ENCODE measurements at regions not wholly inside any gene's neighbourhood (a gene's known extent, or its start where the extent isn't known, plus 50 kb on each side); places are given as distances from the start of the nearest gene placed in this dataset.
A peak's percentile ranks its signal among the peaks of the same experiment; 100 is the strongest.

DNA sequence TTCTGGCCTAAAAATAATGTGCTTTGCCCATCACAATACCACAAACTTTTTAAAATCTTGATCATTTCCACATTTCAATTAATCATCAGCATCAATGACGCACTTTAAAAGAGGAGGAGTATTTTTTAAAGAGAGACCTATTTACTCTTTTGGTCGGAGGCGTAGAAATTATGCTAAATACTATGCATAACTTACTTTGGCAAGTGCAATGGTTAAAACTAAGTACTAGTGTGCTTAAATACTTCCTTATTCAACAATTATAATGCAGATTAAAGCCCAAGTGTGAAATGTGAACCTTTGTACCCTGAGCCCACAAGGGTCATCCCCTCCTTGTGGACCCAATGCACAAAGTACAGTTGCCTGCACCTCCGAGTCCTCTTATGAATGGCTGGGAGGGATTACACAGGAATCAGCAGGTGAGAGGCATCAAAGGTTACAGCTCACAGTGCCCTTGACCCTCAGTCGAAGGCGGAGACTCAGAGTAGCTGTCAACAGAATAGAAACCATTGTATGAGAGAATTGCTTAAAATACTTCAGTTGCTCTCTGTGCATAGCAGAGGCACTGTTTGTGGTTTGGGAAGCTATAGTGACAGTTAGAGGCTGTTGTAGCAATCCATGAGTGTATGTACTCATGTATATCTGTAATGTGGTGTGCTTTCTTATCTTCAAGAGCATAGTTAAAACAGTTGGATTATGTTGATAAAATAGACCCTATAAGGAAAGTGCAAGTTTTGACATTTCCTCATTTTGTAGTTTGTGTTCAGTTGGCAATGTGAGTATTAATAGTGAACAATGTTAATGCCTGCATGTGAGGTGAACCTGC lies 151.7 kb upstream of the ITGA4 start:
- DNase-seq: peak in 1 of 4 donors; percentile 14
- H3K9me3 ChIP-seq: no peaks in the 10 kb centered on the region
- H3K4me3 ChIP-seq: no peak overlapping the region
- peak overlapping the region in 1 of 2 donors; percentile 34 for H3K27ac ChIP-seq
- ATAC-seq: peak; percentile 87
- TF ChIP-seq, protein P1, sequence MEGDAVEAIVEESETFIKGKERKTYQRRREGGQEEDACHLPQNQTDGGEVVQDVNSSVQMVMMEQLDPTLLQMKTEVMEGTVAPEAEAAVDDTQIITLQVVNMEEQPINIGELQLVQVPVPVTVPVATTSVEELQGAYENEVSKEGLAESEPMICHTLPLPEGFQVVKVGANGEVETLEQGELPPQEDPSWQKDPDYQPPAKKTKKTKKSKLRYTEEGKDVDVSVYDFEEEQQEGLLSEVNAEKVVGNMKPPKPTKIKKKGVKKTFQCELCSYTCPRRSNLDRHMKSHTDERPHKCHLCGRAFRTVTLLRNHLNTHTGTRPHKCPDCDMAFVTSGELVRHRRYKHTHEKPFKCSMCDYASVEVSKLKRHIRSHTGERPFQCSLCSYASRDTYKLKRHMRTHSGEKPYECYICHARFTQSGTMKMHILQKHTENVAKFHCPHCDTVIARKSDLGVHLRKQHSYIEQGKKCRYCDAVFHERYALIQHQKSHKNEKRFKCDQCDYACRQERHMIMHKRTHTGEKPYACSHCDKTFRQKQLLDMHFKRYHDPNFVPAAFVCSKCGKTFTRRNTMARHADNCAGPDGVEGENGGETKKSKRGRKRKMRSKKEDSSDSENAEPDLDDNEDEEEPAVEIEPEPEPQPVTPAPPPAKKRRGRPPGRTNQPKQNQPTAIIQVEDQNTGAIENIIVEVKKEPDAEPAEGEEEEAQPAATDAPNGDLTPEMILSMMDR (IDR thresholded peaks at IDR 0.05): no peak
- no peaks in the 10 kb centered on the region for H3K36me3 ChIP-seq
- intact Hi-C loops (cut with DNase I): no loop called here
- no peaks in the 10 kb centered on the region for H3K27me3 ChIP-seq
- peaks cover 0 to 52% of the 10 kb centered on the region in 2 donors for H3K4me1 ChIP-seq

DNA sequence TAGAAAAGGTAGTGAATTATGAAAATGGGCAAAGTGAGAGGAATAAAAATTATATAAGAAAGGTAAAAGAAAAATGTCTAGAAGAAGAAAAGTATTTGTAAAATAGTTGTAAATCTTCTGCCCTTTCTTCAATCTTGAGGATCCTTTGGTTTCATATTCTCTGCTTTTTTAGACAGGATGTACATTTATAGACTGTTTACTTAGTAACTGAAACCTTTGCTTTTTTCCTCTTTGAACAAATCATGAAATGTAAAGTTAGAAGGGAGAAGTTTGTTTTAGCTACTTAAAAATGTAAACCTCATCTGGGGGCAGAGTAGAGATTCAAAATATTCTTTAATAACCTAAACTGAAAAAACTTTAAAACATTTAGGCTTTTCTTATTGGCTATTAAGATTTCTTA lies 150.4 kb upstream of the ITGA4 start:
- no peaks in the 10 kb centered on the region for H3K9me3 ChIP-seq
- intact Hi-C loops (cut with DNase I): no loop called here
- TF ChIP-seq, protein P1 (IDR thresholded peaks at IDR 0.05): no peak
- no peaks in the 10 kb centered on the region for H3K27me3 ChIP-seq
- H3K4me1 ChIP-seq: peaks cover 0 to 53% of the 10 kb centered on the region in 2 donors
- no peak overlapping the region for H3K4me3 ChIP-seq
- peak overlapping the region in 1 of 2 donors; percentile 34 for H3K27ac ChIP-seq
- DNase-seq (no peak), ATAC-seq (no peak)
- no peaks in the 10 kb centered on the region for H3K36me3 ChIP-seq

DNA sequence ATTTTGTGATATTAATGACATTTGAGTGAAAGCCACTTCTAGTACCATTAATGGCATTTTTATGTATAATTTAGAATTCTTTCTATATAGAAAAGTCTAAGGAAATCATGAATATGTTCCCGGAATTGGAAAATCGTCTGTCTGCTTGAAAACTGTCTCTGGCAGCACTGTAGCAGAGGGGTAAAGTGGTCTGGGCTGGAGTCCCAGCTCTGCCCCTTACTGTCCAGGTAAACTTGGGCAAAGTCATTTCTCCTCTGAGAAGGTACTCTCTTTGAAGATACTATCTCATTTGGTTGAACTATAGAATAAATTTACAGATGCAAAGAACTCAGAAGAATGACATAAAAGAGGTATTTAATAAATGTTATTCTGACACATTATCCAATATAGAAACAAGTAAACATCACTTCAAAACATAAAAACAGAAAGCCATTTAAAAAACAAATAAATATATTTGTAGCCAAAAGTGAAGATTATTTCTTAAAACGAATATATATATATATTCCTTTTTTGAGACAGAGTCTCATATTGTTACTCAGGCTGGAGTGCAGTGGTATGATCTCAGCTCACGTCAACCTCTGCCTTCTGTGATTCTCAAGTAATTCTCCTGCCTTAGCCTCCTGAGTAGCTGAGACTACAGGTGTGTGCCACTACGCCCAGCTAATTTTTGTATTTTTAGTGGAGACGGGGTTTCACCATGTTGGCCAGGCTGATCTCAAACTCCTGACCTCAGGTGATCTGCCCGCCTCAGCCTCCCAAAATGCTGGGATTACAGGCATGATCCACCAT lies 149.8 kb upstream of the ITGA4 start:
- ATAC-seq (no peak), DNase-seq (no peak)
- no peaks in the 10 kb centered on the region for H3K36me3 ChIP-seq
- H3K27me3 ChIP-seq: no peaks in the 10 kb centered on the region
- intact Hi-C loops (cut with DNase I): no loop called here
- H3K27ac ChIP-seq: peak overlapping the region in 1 of 2 donors; percentile 34
- H3K4me1 ChIP-seq: peaks cover 0 to 59% of the 10 kb centered on the region in 2 donors
- H3K4me3 ChIP-seq: no peak overlapping the region
- H3K9me3 ChIP-seq: no peaks in the 10 kb centered on the region
- TF ChIP-seq, protein P1 (IDR thresholded peaks at IDR 0.05): no peak

DNA sequence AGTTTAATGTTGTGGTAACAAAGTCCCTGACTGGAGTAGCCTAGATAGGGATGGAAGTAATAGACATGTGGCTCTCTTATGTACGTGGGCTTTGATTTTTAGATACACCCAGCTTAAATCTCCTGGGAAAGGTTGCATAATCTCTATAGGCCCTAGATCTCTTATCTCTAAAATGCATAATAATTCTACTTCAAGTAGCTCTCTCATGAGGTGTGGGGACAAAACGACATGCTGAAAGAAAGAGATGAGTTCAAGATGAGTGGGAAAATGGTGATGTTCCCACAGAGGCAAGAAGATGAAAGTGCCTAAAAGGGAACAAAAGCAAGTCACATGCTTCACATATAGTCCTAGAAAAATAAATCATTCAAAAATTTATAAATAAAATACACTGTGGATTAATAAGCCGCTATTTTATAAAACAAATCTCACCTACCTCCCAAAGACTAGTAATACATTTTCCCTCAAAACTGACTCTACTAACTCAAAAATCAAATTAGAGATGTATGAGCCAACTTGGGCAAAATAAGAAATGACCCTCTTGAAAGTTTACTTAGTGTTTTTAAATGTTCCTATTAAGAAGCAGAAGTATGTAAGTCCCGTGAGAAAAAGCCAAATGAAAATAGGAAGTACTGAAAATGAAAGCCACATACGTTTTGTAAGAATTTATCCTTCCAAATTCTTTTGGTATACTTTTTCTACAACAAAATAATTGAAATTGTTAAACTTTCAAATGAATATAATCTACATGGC lies 148.2 kb upstream of the ITGA4 start:
- no peak for ATAC-seq
- Histone ChIP-seq H3K9me3 (no peaks in the 10 kb centered on the region), H3K4me3 (peak overlapping the region in 1 of 2 donors; percentile 13), H3K4me1 (peaks cover 0 to 61% of the 10 kb centered on the region in 2 donors), H3K27me3 (no peaks in the 10 kb centered on the region), H3K36me3 (no peaks in the 10 kb centered on the region), H3K27ac (peak overlapping the region; percentile 11 to 78)
- DNase-seq: no peak
- TF ChIP-seq, protein P1 (IDR thresholded peaks at IDR 0.05): no peak
- intact Hi-C loops (cut with DNase I): no loop called here
